Epithelial cell of esophagus (primary cell): ENCODE measurements at regions not wholly inside any gene's neighbourhood (a gene's known extent, or its start where the extent isn't known, plus 50 kb on each side); places are given as distances from the start of the nearest gene placed in this dataset.

Source experiments
- DNase-seq: peaks from one replicate; pipeline ENCODE4 v3.0.0; 2010; ENCODE audit warnings: low read depth
- H3K4me3 ChIP-seq: 2 replicates; pipeline ENCODE4 v1.5.1; 2011; ENCODE audit warnings: mild to moderate bottlenecking, low read length, control low read depth
- CTCF ChIP-seq: IDR thresholded peaks from 2 replicates; pipeline ENCODE4 v1.5.1; 2011; ENCODE audit warnings: low read depth, mild to moderate bottlenecking, low read length, control low read depth, inconsistent platforms; ENCODE audit not compliant: insufficient read depth; ENCODE audit errors: missing control alignments

- no peak for DNase-seq
- no peak for TF ChIP-seq CTCF
- H3K4me3 ChIP-seq: no peak overlapping the region
These were observed 192.6 kb upstream of the ACTBL2 start for GRCh38 chr5:57675236-57675635.

GRCh38 chr5:57671371-57671770, 188.8 kb upstream of the ACTBL2 start:
- DNase-seq: no peak
- no peak overlapping the region for H3K4me3 ChIP-seq
- TF ChIP-seq CTCF: no peak

GRCh38 chr5:57666582-57666981, 184.0 kb upstream of the ACTBL2 start:
- TF ChIP-seq CTCF: no peak
- H3K4me3 ChIP-seq: no peak overlapping the region
- DNase-seq: peak; percentile 47

GRCh38 chr5:57665146-57665936, 182.7 kb upstream of the ACTBL2 start:
- H3K4me3 ChIP-seq: no peak overlapping the region
- DNase-seq: peak; percentile 70
- no peak for TF ChIP-seq CTCF

- no peak for TF ChIP-seq CTCF
- DNase-seq: no peak
- H3K4me3 ChIP-seq: no peak overlapping the region
These were observed 182.1 kb upstream of the ACTBL2 start for GRCh38 chr5:57664700-57665099.

GRCh38 chr5:57663466-57663865, 180.9 kb upstream of the ACTBL2 start:
- no peak overlapping the region for H3K4me3 ChIP-seq
- no peak for TF ChIP-seq CTCF
- no peak for DNase-seq

- H3K4me3 ChIP-seq: no peak overlapping the region
- TF ChIP-seq CTCF: no peak
- DNase-seq: no peak
These were observed 180.4 kb upstream of the ACTBL2 start for GRCh38 chr5:57662991-57663390.
